ENCODE measurements at regions not wholly inside any gene's neighbourhood (a gene's known extent, or its start where the extent isn't known, plus 50 kb on each side); places are given as distances from the start of the nearest gene placed in this dataset.

GRCh38 chr17:43326490-43327275 lies 72.1 kb upstream of the ARL4D start:
- H3K4me3 Mint-ChIP-seq, result no peak overlapping the region

GRCh38 chr17:43324205-43324893 lies 74.4 kb upstream of the ARL4D start:
- Histone ChIP-seq H3K4me1 (ENCODE audit: insufficient read depth, low read length) (no peaks in the 10 kb centered on the region), H3K4me3 (ENCODE audit: low read length) (no peak overlapping the region), H3K36me3 (ENCODE audit: insufficient read depth, low read length) (no peaks in the 10 kb centered on the region), H3K27me3 (ENCODE audit: insufficient read depth, low read length, poor library complexity, severe bottlenecking) (no peaks in the 10 kb centered on the region), H3K9me3 (ENCODE audit: low read length) (no peaks in the 10 kb centered on the region), H3K27ac (ENCODE audit: low read depth, low read length) (no peak overlapping the region)
- ChIA-PET POLR2A (no interaction called here), CTCF (no interaction called here)
- peak overlapping the region in 1 of 8 donors; percentile 61 for H3K27ac Mint-ChIP-seq
- H3K4me3 Mint-ChIP-seq, result no peak overlapping the region
- peaks cover 0 to 8% (median 0%) of the 10 kb centered on the region in 5 donors for H3K9me3 Mint-ChIP-seq
- H3K4me1 Mint-ChIP-seq, result peaks cover 0 to 6% (median 0%) of the 10 kb centered on the region in 3 donors
- DNase-seq, result no peak
- peaks cover 10 to 26% of the 10 kb centered on the region in 2 donors for H3K27me3 Mint-ChIP-seq
- no peaks in the 10 kb centered on the region for H3K36me3 Mint-ChIP-seq

More at GRCh38 chr17:43326490-43327275, 72.1 kb upstream of the ARL4D start:
- Mint-ChIP-seq H3K27me3 (peaks cover 15 to 36% of the 10 kb centered on the region in 2 donors), H3K4me1 (peaks cover 0 to 6% (median 0%) of the 10 kb centered on the region in 3 donors), H3K27ac (no peak overlapping the region), H3K9me3 (no peaks in the 10 kb centered on the region), H3K36me3 (no peaks in the 10 kb centered on the region)
- ChIA-PET POLR2A (interaction anchor here (0.6 kb wide), 1 partner anchor 42 kb away, joined by 3 read pairs; no protein-coding TSS in a partner anchor), CTCF (no interaction called here)
- Histone ChIP-seq H3K4me1 (ENCODE audit: insufficient read depth, low read length) (no peaks in the 10 kb centered on the region), H3K36me3 (ENCODE audit: insufficient read depth, low read length) (no peaks in the 10 kb centered on the region), H3K4me3 (ENCODE audit: low read length) (no peak overlapping the region), H3K9me3 (ENCODE audit: low read length) (no peaks in the 10 kb centered on the region), H3K27ac (ENCODE audit: low read depth, low read length) (no peak overlapping the region), H3K27me3 (ENCODE audit: insufficient read depth, low read length, poor library complexity, severe bottlenecking) (no peaks in the 10 kb centered on the region)
- no peak for DNase-seq

DNA sequence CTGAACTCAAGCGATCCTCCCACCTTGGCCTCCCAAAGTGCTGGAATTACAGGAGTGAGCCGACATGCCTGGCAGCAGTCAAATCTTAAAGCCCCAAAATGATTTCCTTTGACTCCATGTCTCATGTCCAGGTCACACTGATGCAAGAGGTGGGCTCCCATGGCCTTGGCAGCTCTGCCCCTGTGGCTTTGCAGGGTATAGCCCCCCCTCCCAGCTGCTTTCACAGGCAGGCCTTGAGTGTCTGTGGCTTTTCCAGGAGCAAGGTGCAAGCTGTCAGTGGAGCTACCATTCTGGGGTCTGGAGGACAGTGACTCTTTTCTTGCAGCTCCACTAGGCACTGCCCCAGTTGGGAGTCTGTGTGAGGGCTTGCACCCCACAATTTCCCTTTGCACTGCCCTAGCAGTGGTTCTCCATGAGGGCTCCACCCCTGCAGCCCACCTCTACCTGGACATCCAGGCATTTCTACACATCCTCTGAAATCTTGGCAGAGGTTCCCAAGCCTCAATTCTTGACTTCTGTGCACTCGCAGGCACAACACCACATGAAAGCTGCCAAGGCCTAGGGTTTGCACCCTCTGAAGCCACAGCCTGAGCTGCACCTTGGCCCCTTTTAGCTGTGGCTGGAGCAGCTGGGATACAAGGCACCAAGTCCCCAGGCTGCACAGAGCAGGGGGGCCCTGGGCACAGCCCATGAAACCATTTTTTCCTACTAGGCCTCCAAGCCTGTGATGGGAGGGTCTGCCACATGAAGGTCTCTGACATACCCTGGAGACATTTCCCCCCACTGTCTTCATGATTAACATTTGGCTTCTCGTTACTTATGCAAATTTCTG lies 79.3 kb upstream of the ARL4D start:
- Histone ChIP-seq H3K4me1 (ENCODE audit: insufficient read depth, low read length) (no peaks in the 10 kb centered on the region), H3K36me3 (ENCODE audit: insufficient read depth, low read length) (no peaks in the 10 kb centered on the region), H3K27ac (ENCODE audit: low read depth, low read length) (no peak overlapping the region), H3K9me3 (ENCODE audit: low read length) (no peaks in the 10 kb centered on the region), H3K4me3 (ENCODE audit: low read length) (no peak overlapping the region), H3K27me3 (ENCODE audit: insufficient read depth, low read length, poor library complexity, severe bottlenecking) (no peaks in the 10 kb centered on the region)
- Mint-ChIP-seq H3K9me3 (peaks cover 0 to 15% (median 2%) of the 10 kb centered on the region in 5 donors), H3K4me1 (peaks cover 0 to 18% (median 15%) of the 10 kb centered on the region in 3 donors), H3K27ac (no peak overlapping the region), H3K36me3 (no peaks in the 10 kb centered on the region), H3K27me3 (no peaks in the 10 kb centered on the region), H3K4me3 (peak overlapping the region in 1 of 7 donors; percentile 61)
- no peak for DNase-seq
- CTCF ChIA-PET, result interaction anchor here (1.1 kb wide), 1 partner anchor 10 kb away, joined by 4 read pairs; no protein-coding TSS in a partner anchor
- POLR2A ChIA-PET, result interaction anchor here (0.6 to 0.7 kb wide), 3 partner anchors 114 to 487 kb away, joined by 3 to 6 read pairs (median 4); no protein-coding TSS in a partner anchor

DNA sequence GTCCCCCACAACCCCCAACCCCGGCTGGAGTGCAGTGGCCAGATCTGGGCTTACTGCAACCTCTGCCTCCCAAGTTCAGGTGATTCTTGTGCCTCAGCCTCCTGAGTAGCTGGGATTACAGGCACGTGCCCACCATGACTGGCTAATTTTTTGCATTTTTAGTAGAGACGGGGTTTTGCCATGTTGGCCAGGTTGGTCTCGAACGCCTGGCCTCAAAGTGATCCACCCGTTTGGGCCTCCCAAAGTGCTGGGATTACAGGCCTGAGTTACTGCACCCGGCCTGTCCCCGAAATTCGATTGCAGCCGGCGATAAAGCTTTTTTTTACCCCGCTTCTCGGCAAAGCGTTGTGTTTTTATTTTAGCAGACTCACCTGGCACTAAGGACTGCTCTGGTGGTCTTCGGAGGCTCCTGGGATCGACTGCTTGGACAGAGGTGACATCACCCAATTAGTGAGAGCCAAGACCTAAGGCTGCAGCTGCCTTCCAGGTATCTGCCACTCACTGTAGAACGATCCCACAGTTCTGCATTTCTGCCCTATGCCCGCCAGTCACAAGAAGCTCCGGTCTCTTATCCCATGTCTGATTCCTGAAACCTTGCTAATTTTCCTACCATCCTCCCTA lies 82.2 kb upstream of the ARL4D start:
- Histone ChIP-seq H3K27ac (ENCODE audit: low read depth, low read length) (no peak overlapping the region), H3K4me3 (ENCODE audit: low read length) (no peak overlapping the region), H3K27me3 (ENCODE audit: insufficient read depth, low read length, poor library complexity, severe bottlenecking) (no peaks in the 10 kb centered on the region), H3K4me1 (ENCODE audit: insufficient read depth, low read length) (no peaks in the 10 kb centered on the region), H3K36me3 (ENCODE audit: insufficient read depth, low read length) (no peaks in the 10 kb centered on the region), H3K9me3 (ENCODE audit: low read length) (no peaks in the 10 kb centered on the region)
- ChIA-PET CTCF (interaction anchor here (0.6 to 2.7 kb wide), 4 partner anchors 8 to 104 kb away, joined by 3 to 12 read pairs (median 4); partner anchors contain the start of gene TMEM106A), POLR2A (interaction anchor here (0.6 to 4.0 kb wide), 4 partner anchors 45 to 515 kb away, joined by 4 to 89 read pairs (median 8); partner anchors contain the start of gene TMEM106A)
- Mint-ChIP-seq H3K4me1 (peaks cover 2 to 15% (median 12%) of the 10 kb centered on the region in 3 donors), H3K9me3 (peaks cover 0 to 15% (median 2%) of the 10 kb centered on the region in 5 donors), H3K36me3 (no peaks in the 10 kb centered on the region), H3K4me3 (peak overlapping the region in 5 of 7 donors; percentile 16 to 74 (median 38)), H3K27ac (peak overlapping the region in 6 of 8 donors; percentile 10 to 72 (median 37)), H3K27me3 (no peaks in the 10 kb centered on the region)
- DNase-seq, result peak; percentile 13 to 62 (median 28)

DNA sequence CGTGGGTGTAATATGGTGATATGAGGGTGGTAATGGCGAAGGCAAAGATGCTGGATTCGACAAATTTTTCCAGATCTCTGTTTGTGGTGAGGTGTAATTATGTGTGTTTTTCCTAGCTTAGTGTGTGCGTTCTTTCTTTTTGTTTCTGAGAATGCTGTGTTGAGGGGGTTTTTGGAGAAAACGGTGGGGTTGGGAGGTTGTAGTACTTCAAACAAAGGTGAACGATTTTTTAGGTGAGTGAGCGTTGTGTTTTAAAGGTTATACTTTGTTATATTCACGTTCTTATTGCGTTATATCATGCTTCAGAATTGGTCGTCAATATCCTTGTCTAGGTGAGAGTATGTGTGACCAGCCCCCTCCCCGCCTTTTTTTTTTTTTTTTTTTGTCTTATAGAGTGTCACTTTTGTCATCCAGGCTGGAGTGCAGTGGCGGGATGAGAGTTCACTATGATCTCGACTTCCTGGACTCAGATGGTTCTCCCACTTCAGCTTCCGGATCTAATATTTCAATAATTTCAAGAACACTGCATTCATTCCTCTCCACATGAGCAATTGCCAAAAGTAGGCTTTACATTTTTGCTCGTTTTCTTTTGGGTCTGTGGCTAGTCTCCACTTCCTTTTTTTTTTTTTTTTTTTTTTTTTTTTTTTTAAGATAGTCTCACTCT lies 82.2 kb upstream of the RNU2-1 start:
- Histone ChIP-seq H3K4me1 (ENCODE audit: insufficient read depth, low read length) (no peaks in the 10 kb centered on the region), H3K27ac (ENCODE audit: low read depth, low read length) (no peak overlapping the region), H3K27me3 (ENCODE audit: insufficient read depth, low read length, poor library complexity, severe bottlenecking) (no peaks in the 10 kb centered on the region), H3K36me3 (ENCODE audit: insufficient read depth, low read length) (no peaks in the 10 kb centered on the region), H3K9me3 (ENCODE audit: low read length) (no peaks in the 10 kb centered on the region), H3K4me3 (ENCODE audit: low read length) (no peak overlapping the region)
- no peaks in the 10 kb centered on the region for H3K36me3 Mint-ChIP-seq
- ChIA-PET POLR2A (interaction anchor here (0.6 to 4.0 kb wide), 19 partner anchors 19 to 1025 kb away, joined by 3 to 89 read pairs (median 4); partner anchors contain the start of genes DHX8, RPL27 and TMEM106A), CTCF (interaction anchor here (0.6 to 2.7 kb wide), 8 partner anchors 18 to 318 kb away, joined by 3 to 12 read pairs (median 4); partner anchors contain the start of genes BRCA1, DHX8 and RPL27)
- peaks cover 0 to 15% (median 2%) of the 10 kb centered on the region in 5 donors for H3K9me3 Mint-ChIP-seq
- H3K27ac Mint-ChIP-seq, result no peak overlapping the region
- H3K4me1 Mint-ChIP-seq, result peaks cover 2 to 15% (median 12%) of the 10 kb centered on the region in 3 donors
- H3K4me3 Mint-ChIP-seq, result no peak overlapping the region
- H3K27me3 Mint-ChIP-seq, result no peaks in the 10 kb centered on the region
- DNase-seq, result no peak

GRCh38 chr17:43315369-43315768 lies 81.6 kb upstream of the RNU2-1 start:
- Histone ChIP-seq H3K27me3 (ENCODE audit: insufficient read depth, low read length, poor library complexity, severe bottlenecking) (no peaks in the 10 kb centered on the region), H3K4me3 (ENCODE audit: low read length) (no peak overlapping the region), H3K4me1 (ENCODE audit: insufficient read depth, low read length) (no peaks in the 10 kb centered on the region), H3K36me3 (ENCODE audit: insufficient read depth, low read length) (no peaks in the 10 kb centered on the region), H3K9me3 (ENCODE audit: low read length) (no peaks in the 10 kb centered on the region), H3K27ac (ENCODE audit: low read depth, low read length) (no peak overlapping the region)
- Mint-ChIP-seq H3K9me3 (peaks cover 0 to 15% (median 2%) of the 10 kb centered on the region in 5 donors), H3K27me3 (no peaks in the 10 kb centered on the region), H3K4me3 (no peak overlapping the region), H3K36me3 (no peaks in the 10 kb centered on the region), H3K4me1 (peaks cover 2 to 15% (median 12%) of the 10 kb centered on the region in 3 donors), H3K27ac (no peak overlapping the region)
- DNase-seq, result no peak
- CTCF ChIA-PET, result interaction anchor here (0.6 to 2.7 kb wide), 9 partner anchors 19 to 317 kb away, joined by 3 to 12 read pairs (median 3); partner anchors contain the start of genes BRCA1, DHX8 and RPL27
- POLR2A ChIA-PET, result interaction anchor here (0.6 to 4.0 kb wide), 20 partner anchors 19 to 1024 kb away, joined by 3 to 89 read pairs (median 4); partner anchors contain the start of genes DHX8, RPL27 and TMEM106A
